Left lobe of liver (tissue), 2 donors: ENCODE measurements at regions not wholly inside any gene's neighbourhood (a gene's known extent, or its start where the extent isn't known, plus 50 kb on each side); places are given as distances from the start of the nearest gene placed in this dataset.
"Not testable (repeated sequence)": the region's sequence is repeated elsewhere in the genome, so short reads cannot be mapped to it uniquely, and the experiment has no call there.

Source experiments
- ATAC-seq: fragments of 200-7000 bp; cut with Tn5 transposase; one replicate; pipeline ENCODE4 v1.9.1; 2020; ENCODE audit warnings: mild to moderate bottlenecking, moderate library complexity
- DNase-seq: peaks from one replicate; pipeline ENCODE4 v3.0.0-alpha.2; 2020; ENCODE audit warnings: low spot score
- donor health status: DM: no; HTN: no; CAD: no; lungs with moderate emphysema.
- donor health status: DM: no; HTN: yes; CAD: no.

DNA sequence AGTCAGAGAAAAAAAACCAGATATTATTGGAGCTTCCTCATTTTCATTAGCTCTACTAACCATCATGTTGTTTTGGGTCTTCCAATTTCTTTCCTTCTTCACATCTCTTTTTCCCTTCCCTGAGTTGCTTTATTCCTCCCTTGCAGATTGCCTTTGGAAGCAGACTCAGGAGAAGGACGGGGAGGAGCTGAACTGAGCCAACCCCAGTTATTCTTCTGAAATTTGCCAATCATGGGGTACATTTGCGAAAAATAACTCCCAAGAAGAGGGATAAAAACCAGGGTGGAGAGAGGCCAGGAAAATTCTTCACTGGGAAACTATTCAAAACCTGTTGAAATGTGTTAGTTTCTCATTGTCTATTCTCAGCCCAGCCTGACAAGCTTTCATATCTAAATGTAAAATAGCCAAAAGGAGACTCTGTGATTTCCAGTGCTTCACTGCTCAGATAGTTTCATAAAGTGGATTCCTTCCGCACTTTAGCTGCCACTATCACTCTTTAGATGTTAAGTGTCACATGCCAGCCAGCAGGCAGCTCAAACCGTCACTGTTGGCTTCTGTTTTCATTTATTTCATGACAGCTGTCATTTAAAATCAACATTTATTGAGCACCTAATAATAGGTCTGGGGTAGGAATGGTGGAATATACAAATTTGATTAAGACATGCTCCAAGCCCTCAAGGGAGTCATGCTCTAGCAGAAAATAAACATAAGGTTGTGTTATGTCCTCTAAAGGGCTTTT lies 204.5 kb downstream of the SREK1 start:
- DNase-seq (no peak), ATAC-seq (no peak)

GRCh38 chr5:66351813-66352212 lies 207.7 kb downstream of the SREK1 start:
- DNase-seq (no peak), ATAC-seq (peak; percentile 97)

DNA sequence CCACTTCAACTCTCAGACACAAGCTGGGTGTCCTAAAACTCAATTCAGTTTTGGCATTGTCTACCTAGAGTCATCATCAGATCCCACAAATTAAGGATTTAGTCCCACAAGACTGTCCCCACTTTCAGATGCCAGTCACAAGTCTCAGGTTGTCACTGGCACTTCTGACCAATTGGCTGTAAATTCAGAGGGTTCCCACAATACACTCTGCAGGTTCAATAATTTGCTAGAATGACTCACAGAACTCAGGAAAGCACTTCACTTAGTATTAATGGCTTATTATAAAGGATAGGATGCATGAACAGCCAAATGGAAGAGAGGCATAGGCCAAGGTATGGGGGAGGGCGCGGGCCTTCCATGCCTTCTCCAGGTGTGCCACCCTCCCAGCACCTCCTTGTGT lies 209.1 kb downstream of the SREK1 start:
- ATAC-seq (no peak), DNase-seq (no peak)

GRCh38 chr5:66354422-66354821 lies 210.3 kb downstream of the SREK1 start:
- no peak for DNase-seq
- ATAC-seq: no peak

DNA sequence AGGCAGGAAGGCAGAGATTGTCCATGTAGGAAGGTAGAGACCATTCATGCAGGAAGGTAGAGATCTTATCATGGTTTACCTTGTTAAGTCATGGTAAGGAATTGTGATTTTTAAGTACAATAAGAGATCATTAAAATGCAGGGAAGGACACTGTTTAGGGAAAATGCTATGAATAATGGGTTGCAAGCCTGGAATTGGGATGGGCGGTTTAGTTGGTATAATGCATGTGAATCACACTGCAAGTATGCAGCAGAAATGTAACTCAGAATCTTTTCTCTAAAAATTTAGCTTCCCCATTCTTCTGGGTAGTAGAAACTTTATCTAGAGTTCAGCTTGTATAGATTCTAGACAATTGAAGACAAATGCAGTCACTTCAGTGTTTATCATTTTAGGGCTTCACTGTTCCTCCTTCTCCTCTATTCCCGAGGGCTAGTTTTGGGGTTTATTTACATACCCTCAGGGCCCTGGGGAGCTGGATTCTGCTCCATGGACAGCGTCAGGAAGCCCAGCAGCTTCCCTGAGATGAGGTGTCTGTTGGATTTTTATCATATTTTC lies 212.0 kb downstream of the SREK1 start:
- no peak for DNase-seq
- no peak for ATAC-seq

- ATAC-seq: no peak
- no peak for DNase-seq
Measured at GRCh38 chr5:66358741-66359140, 214.6 kb downstream of the SREK1 start.

DNA sequence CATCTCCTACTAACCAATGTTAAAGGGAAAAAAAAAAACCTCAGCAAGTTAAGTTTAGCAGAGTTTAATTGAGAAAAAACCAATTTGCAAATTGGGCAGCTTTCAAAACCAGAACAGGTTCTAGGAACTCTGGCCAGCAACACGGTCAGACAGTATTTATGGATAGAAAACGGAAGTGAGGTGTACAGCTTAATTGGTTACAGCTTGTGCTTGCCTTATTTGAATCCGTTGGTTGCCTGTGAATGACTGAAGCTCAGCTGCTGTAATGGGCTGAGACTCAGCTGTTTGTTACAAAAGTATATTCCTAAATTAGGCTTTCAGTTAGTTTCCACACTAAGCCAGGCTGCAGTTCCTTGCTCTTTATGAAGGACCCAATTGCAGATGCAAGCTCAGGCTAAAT lies 217.0 kb downstream of the SREK1 start:
- ATAC-seq: no peak
- DNase-seq: no peak

DNA sequence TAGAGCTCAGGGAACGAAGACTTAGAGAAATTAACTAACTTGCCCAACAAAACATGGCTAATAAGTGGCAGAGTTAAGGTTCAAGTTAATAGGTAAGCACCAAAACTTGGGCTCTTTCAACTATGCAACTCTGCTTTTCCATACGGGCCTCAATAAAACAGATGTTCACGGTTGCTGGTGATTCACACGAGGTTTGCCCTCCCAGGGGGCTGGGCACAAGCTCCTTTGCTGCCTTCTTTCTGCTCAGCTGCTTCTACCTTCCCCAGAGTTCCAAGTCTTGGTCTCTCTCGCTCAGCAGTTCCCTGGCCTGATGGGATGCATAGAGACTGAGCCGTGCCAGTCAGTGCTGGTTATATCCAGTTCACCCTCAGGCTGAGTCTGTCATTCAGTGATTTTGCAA lies 217.9 kb downstream of the SREK1 start:
- no peak for DNase-seq
- no peak for ATAC-seq

- ATAC-seq (no peak), DNase-seq (no peak)
Measured at GRCh38 chr5:66362687-66363086, 218.6 kb downstream of the SREK1 start.

DNA sequence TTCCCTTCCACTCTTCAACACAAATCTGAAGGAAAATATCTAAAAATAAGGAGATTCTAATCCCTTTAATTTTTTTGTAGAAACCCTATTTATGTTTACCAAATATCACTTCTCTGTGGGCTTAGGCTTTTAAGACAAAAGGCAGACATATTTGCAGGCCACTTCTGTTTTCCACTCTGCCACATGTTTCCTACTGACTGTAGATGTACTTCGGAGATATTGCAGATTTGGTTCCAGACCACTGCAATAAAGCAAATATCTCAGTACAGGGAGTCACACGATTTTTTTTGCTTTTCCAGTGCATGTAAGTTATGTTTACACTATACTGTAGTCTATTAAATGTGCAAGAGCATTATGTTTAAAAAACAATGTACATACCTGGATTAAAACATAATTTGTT lies 219.0 kb downstream of the SREK1 start:
- ATAC-seq: no peak

DNA sequence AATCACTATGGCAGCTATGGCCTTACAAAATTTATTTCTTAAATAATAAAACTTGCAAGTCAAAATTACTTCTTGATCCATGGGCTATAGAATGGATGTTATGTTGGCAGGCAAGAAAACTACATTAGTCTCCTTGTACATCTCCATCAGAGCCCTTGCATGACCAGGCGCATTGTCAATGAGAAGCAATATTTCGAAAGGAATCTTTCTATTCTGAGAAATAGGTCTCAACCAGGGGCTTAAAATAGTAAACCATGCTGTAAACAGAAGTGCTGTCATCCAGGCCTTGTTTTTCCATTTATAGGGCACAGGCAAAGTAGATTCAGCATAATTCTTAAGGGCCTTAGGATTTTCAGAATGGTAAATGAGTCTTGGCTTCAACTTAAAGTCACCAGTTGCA lies 220.1 kb downstream of the SREK1 start:
- DNase-seq (no peak), ATAC-seq (no peak)

More for the DNA sequence above, 219.0 kb downstream of the SREK1 start:
- no peak for DNase-seq

DNA sequence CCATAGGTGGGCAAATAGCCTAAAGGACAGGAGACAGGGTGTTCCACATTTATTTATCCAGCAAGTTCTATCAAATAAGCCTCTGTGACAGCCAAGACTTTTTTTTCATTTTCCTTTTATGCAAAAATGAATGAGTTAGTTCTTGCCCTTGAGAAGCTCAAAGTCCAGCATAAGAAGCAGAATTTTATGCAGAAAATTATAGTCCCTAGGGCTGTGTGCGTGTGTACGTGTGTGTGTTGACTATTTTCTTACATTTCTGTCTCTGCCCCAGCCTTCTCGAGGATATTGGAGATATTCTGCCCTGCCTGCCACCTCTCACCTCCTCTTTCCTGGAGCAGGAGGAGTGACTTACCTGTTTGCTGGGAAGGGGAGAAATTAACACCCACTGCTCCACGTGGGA lies 221.9 kb downstream of the SREK1 start:
- no peak for DNase-seq
- ATAC-seq: no peak

- ATAC-seq: no peak
- DNase-seq: no peak
Measured at GRCh38 chr5:66367814-66368541, 223.9 kb downstream of the SREK1 start.

DNA sequence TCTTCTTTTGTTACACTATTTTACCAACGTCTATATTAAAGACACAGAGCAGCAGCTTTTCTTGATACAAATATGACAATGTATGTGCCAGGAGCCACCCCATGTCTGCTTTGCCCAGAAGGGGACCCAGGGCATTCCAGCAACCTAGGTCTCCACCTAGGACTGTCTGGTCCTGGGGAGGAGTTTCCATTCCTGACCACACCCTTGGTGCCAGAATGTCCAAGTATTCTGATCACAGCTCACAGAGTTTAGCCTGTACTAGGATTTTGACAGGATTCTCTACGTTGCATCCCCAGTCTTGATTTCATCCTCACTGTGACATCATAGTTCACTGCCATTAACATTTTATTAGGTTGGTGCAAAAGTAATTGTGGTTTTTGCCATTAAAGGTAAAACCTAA lies 224.7 kb downstream of the SREK1 start:
- ATAC-seq (no peak), DNase-seq (no peak)

GRCh38 chr5:66377747-66378146 lies 218.4 kb upstream of the MAST4 start:
- ATAC-seq: no peak
- DNase-seq: no peak

- DNase-seq: no peak
- no peak for ATAC-seq
Measured at GRCh38 chr5:66378407-66378806, 217.8 kb upstream of the MAST4 start.

DNA sequence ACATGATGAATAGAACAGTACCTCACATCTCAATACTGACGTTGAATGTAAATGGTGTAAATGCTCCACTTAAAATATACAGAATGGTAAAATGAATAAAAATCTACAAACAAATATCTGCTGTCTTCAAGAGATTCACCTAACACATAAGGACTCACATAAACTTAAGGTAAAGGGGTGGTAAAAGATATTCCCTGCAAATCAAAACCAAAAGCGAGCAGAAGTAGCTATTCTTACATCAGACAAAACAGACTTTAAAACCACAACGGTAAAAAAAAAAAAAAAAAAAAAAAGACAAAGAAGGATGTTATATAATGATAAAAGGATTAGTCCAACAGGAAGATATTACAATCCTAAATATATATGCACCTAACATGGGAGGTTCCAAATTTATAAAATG lies 214.0 kb upstream of the MAST4 start:
- DNase-seq (no peak), ATAC-seq (no peak)

- not testable (repeated sequence) for DNase-seq, ATAC-seq
Measured at GRCh38 chr5:66405145-66405544, 191.0 kb upstream of the MAST4 start.

DNA sequence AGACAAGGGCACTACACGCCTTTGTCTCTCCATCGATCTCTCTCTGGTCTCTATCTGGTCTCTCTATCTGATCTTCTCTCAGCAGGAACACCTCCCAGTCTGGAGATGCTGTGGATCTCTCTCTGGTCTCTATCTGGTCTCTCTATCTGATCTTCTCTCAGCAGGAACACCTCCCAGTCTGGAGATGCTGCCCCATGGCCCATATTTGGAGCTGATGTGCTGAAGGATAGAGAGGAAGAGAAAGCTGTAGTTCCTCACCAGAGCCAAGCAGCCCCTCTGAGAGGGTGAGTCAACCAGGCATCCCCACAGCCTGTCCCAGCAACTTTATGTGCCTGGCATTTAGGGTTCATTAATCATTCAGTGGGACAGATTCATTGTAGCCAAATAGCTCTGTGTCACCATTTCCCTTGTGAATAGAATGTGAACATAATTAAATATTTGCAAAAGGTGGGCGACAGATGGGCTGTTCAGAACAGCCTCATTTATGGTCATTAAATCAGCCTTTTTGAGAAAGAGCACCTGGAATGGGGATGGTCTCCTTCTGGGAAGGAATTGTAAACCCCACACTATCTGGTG lies 189.3 kb upstream of the MAST4 start:
- DNase-seq (no peak), ATAC-seq (no peak)

DNA sequence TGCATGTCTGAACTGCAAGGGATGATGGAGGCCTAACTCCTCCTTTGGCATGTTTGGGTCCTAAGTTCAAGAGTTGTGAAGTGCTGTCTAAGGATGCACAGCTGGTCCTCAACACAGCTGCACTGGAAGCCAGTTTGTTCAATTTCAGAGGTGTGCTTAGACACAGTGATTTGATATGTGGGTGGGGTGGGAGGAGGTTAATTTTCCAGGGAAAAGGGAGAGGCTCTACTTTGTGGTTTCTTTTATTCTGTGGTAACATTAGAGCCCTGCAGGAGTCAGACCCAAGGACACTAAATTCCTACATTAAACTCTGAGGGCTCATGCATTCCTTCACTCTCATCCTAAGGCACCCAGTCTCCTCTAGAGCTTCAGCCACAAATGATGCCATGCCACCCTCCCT lies 188.4 kb upstream of the MAST4 start:
- ATAC-seq (no peak), DNase-seq (no peak)

DNA sequence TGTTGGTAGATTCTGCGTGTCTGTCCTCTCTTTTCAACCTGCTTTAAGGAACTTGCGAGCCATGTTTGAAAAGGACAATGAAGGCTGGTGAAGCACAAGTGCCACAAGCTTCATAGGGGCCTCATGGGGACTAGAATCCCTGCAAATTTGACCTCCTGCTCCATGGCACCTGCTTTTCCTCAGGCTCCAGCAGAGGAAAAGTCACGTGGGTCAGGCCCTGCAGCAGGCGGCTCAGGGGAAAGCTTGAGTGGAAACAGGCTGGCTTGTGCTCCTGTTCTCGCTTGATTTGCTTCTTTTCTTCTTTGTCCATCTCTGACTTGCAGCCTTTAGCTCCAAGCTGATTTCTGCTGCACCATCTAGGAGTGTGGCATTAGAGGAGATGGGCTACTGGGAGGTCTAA lies 187.6 kb upstream of the MAST4 start:
- ATAC-seq: no peak
- DNase-seq: no peak

GRCh38 chr5:66410122-66410521 lies 186.1 kb upstream of the MAST4 start:
- DNase-seq: no peak

More at GRCh38 chr5:66410122-66410521, 186.1 kb upstream of the MAST4 start:
- no peak for ATAC-seq
